K562 (cell line): ENCODE measurements at regions not wholly inside any gene's neighbourhood (a gene's known extent, or its start where the extent isn't known, plus 50 kb on each side); places are given as distances from the start of the nearest gene placed in this dataset.

Experiments
- ATAC-seq: fragments of 200-7000 bp; cut with Tn5 transposase; 3 replicates; pipeline ENCODE4 v1.9.1; 2020; ENCODE audit warnings: moderate library complexity
- BruUV-seq: library from RNA; stranded (reverse); fragments of 400-500 nt; replicated peaks from 2 replicates; lab custom pipeline; 2021; lab: Mats Ljungman, UMichigan
- CTCF ChIA-PET: fragments of 300-600 bp; formaldehyde crosslinking; extraction: SDS; loops from one replicate; lab custom pipeline; 2021; ENCODE audit warnings: low intra/inter-chr PET ratio; lab: Yijun Ruan, JAX
- POLR2A ChIA-PET: fragments of 300-600, 350-650 bp; sonication (Branson Sonifier 250); formaldehyde crosslinking; extraction: SDS; loops from one replicate; lab custom pipeline; 2021; ENCODE audit warnings: antibody characterized with exemption, inconsistent platforms; lab: Yijun Ruan, JAX
- DNase-seq, 4 experiments: peaks; one replicate each; pipeline versions ENCODE4 v3.0.0 to v3.0.0-alpha.2; 2011 to 2018; ENCODE audit warnings: low spot score in 3 of 4, mixed read lengths in 3 of 4; ENCODE audit errors: extremely low read depth in 1 of 4
- FAIRE-seq: peaks from 2 replicates; lab custom pipeline; 2011; peaks lifted over from hg19 to GRCh38; lab: Jason Lieb, UNC
- H2AFZ ChIP-seq: 2 replicates; pipeline ENCODE4 v1.6.0; 2011; ENCODE audit warnings: low read depth, low read length, control low read depth, inconsistent platforms
- H3K27ac ChIP-seq: fragments of 200-600 bp; 3 replicates; pipeline ENCODE4 v1.8.0; 2011; ENCODE audit warnings: low read depth, mild to moderate bottlenecking, control low read depth, inconsistent platforms, low read length, moderate library complexity, mixed read lengths; ENCODE audit errors: extremely low read depth
- H3K27me3 ChIP-seq, 2 experiments: fragments of 300-600 bp in 1 of 2; 2 replicates in 1 of 2; 3 replicates in 1 of 2; pipeline versions ENCODE4 v1.6.0 to v1.8.0; 2011; ENCODE audit warnings: inconsistent platforms in 2 of 2, low read length in 2 of 2, mild to moderate bottlenecking in 1 of 2, mixed read lengths in 1 of 2, moderate library complexity in 1 of 2; ENCODE audit not compliant: control insufficient read depth in 2 of 2, insufficient read depth in 2 of 2
- H3K36me3 ChIP-seq: fragments of 300-600 bp; 3 replicates; pipeline ENCODE4 v1.8.0; 2011; ENCODE audit warnings: mild to moderate bottlenecking, low read length, inconsistent platforms; ENCODE audit not compliant: control insufficient read depth, insufficient read depth
- H3K4me1 ChIP-seq, 2 experiments: fragments of 200-600 bp in 1 of 2; replicated peaks in 1 of 2; 2 replicates in 1 of 2; 3 replicates in 1 of 2; pipeline versions ENCODE4 v1.5.1 to v1.8.0; 2011; ENCODE audit warnings: inconsistent platforms in 2 of 2, low read length in 2 of 2, mild to moderate bottlenecking in 1 of 2, mixed read lengths in 1 of 2, moderate library complexity in 1 of 2; ENCODE audit not compliant: control insufficient read depth in 2 of 2, insufficient read depth in 2 of 2
- H3K4me2 ChIP-seq: 2 replicates; pipeline ENCODE4 v1.6.1; 2011; ENCODE audit warnings: low read length, control low read depth, inconsistent platforms, mixed read lengths; ENCODE audit not compliant: insufficient read depth
- H3K4me3 ChIP-seq: fragments of 200-600 bp; sonication (generic), shearing (Covaris generic); 2 replicates; pipeline ENCODE4 v1.5.1; 2016; ENCODE audit warnings: control low read depth, inconsistent platforms
- H3K79me2 ChIP-seq: fragments of 200-600 bp; 3 replicates; pipeline ENCODE4 v1.8.0; 2011; ENCODE audit warnings: low read length, inconsistent platforms; ENCODE audit not compliant: control insufficient read depth, insufficient read depth
- H3K9ac ChIP-seq, 2 experiments: 2 replicates each; pipeline versions ENCODE4 v1.6.0 to v1.6.1; 2011; ENCODE audit warnings: low read depth in 2 of 2, low read length in 2 of 2, control low read depth in 1 of 2, inconsistent platforms in 1 of 2, mild to moderate bottlenecking in 1 of 2, mixed read lengths in 1 of 2; ENCODE audit not compliant: insufficient read depth in 1 of 2
- H3K9me1 ChIP-seq: one replicate; pipeline ENCODE4 v1.6.0; 2011; ENCODE audit warnings: inconsistent platforms, mild to moderate bottlenecking, low read length, moderate library complexity; ENCODE audit not compliant: control insufficient read depth, insufficient read depth
- H3K9me3 ChIP-seq: replicated peaks from 2 replicates; pipeline ENCODE4 v1.5.1; 2011; ENCODE audit warnings: low read depth, low read length, inconsistent platforms; ENCODE audit not compliant: control insufficient read depth, insufficient read depth
- H4K20me1 ChIP-seq: replicated peaks from 2 replicates; pipeline ENCODE4 v1.6.1; 2011; ENCODE audit warnings: low read length, inconsistent platforms, mixed read lengths; ENCODE audit not compliant: control insufficient read depth, insufficient read depth
- MCM7 ChIP-seq, 2 experiments: fragments of 450-650 bp; IDR thresholded peaks; 2 replicates each; pipeline ENCODE4 v1.6.1; 2016 to 2018
- MED1 ChIP-seq: sonication (generic); formaldehyde crosslinking; IDR thresholded peaks from 2 replicates; pipeline ENCODE4 v1.8.1; 2023; ENCODE audit warnings: missing genetic modification reagents, borderline replicate concordance
- SAFB ChIP-seq: fragments of 200-400 bp; formaldehyde crosslinking; IDR thresholded peaks from 2 replicates; pipeline ENCODE4 v1.6.1; 2017; ENCODE audit warnings: low read depth, low read length, borderline replicate concordance
- ZNF589 ChIP-seq: fragments of 200-800 bp; sonication (Bioruptor generic); IDR thresholded peaks from 2 replicates; pipeline ENCODE4 v1.6.1; 2016; ENCODE audit warnings: low read depth, missing genetic modification characterization, missing compliant biosample characterization
- ZSCAN32 ChIP-seq: fragments of 450-650 bp; formaldehyde crosslinking; IDR thresholded peaks from 2 replicates; pipeline ENCODE4 v1.4.0; 2020; ENCODE audit warnings: mild to moderate bottlenecking, moderate library complexity
- WGBS: fragments of 100-300 bp; shearing (Covaris generic); methylation state at CpG from one replicate; pipeline ENCODE4 v1.1.6; 2016; ENCODE audit warnings: low coverage, mixed read lengths; ENCODE audit not compliant: insufficient coverage; ENCODE audit errors: missing lambda C conversion rate; 5-methylcytosine and 5-hydroxymethylcytosine counted together
- in situ Hi-C: fragments of 300-500 bp; cut with MboI; formaldehyde crosslinking; loops from 4 replicates; pipeline ENCODE4 v1.15.0; 2018; ENCODE audit warnings: inconsistent platforms, mixed read lengths
- intact Hi-C: fragments of 100-400 bp; cut with micrococcal nuclease; formaldehyde crosslinking; loops from 2 replicates; pipeline ENCODE4 v1.14.2; 2022
- TF ChIP-seq, protein P1 (sequence below): fragments of 450-650 bp; IDR thresholded peaks from 2 replicates; pipeline ENCODE4 v1.6.1; 2017; ENCODE audit warnings: antibody characterized with exemption
- TF ChIP-seq, protein P2 (sequence below), 2 experiments: fragments of 200-800 bp in 1 of 2; sonication (Bioruptor generic) in 1 of 2; sonication (generic) in 1 of 2; formaldehyde crosslinking in 1 of 2; IDR thresholded peaks in 1 of 2; conservative IDR thresholded peaks in 1 of 2; 2 replicates each; pipeline versions ENCODE4 v1.5.0 to v1.6.1; 2016 to 2020; ENCODE audit warnings: missing compliant biosample characterization in 1 of 2, missing genetic modification characterization in 1 of 2, missing genetic modification reagents in 1 of 2

DNA sequence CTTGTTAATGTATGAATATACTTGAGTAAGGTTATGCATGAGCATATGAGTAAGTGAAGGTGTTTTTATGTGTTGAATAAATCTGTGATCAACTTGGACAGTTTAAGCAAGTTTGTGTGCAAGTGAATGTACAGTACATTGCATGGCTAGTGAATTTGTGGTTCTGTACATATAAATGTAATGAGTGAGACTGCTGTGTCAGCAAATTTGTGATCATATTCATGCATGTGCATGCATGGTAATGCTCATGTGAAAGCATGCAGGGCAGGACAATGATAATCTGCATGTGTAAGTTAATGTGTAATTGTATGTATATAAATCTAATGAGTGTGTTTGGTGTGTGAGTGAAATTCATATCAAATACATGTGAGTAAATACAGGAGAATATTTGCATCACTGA lies 188.5 kb downstream of the PWWP3B start (continued):
- TF ChIP-seq, protein P1, sequence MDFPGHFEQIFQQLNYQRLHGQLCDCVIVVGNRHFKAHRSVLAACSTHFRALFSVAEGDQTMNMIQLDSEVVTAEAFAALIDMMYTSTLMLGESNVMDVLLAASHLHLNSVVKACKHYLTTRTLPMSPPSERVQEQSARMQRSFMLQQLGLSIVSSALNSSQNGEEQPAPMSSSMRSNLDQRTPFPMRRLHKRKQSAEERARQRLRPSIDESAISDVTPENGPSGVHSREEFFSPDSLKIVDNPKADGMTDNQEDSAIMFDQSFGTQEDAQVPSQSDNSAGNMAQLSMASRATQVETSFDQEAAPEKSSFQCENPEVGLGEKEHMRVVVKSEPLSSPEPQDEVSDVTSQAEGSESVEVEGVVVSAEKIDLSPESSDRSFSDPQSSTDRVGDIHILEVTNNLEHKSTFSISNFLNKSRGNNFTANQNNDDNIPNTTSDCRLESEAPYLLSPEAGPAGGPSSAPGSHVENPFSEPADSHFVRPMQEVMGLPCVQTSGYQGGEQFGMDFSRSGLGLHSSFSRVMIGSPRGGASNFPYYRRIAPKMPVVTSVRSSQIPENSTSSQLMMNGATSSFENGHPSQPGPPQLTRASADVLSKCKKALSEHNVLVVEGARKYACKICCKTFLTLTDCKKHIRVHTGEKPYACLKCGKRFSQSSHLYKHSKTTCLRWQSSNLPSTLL = no peak
- TF ChIP-seq, protein P2, sequence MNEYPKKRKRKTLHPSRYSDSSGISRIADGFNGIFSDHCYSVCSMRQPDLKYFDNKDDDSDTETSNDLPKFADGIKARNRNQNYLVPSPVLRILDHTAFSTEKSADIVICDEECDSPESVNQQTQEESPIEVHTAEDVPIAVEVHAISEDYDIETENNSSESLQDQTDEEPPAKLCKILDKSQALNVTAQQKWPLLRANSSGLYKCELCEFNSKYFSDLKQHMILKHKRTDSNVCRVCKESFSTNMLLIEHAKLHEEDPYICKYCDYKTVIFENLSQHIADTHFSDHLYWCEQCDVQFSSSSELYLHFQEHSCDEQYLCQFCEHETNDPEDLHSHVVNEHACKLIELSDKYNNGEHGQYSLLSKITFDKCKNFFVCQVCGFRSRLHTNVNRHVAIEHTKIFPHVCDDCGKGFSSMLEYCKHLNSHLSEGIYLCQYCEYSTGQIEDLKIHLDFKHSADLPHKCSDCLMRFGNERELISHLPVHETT (CRISPR knock-in tag; conservative IDR thresholded peaks at IDR 0.05 in 1 of 2, IDR thresholded peaks at IDR 0.05 in 1 of 2) = no peak
- TF ChIP-seq ZNF589 (CRISPR knock-in tag) = no peak
- TF ChIP-seq ZSCAN32 = no peak

DNA sequence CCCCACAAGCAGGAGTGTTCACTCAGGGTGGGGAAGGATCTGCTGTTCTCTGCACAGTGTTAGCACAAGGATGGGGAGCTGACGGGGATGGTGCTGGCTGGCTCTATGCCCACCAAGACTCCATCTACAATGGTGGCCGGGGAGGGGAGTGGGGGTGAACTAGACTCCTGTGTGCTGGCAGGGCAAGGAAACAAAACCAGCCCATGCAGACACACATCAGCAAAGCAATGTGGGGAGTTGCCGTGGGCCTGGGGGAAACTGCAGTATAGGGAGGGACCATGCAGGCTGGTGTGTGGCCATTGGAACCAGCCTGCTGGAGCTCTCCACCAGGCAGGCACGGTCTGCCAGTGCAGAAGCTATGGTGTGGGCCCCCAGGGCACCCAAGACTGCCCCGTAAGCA lies 195.1 kb downstream of the PWWP3B start:
- no peaks in the 10 kb centered on the region for H3K4me1 ChIP-seq
- H3K4me2 ChIP-seq = no peak overlapping the region
- no peaks in the 10 kb centered on the region for H4K20me1 ChIP-seq
- ChIA-PET CTCF (no interaction called here), POLR2A (no interaction called here)
- no peak for ATAC-seq
- H3K9me3 ChIP-seq = no peaks in the 10 kb centered on the region
- no peaks in the 10 kb centered on the region for H3K27me3 ChIP-seq
- intact Hi-C loops = no loop called here
- BruUV-seq = no TSS peak
- H3K9me1 ChIP-seq = no peaks in the 10 kb centered on the region
- TF ChIP-seq MED1 (CRISPR knock-in tag) = no peak
- TF ChIP-seq SAFB = no peak
- TF ChIP-seq MCM7 (IDR thresholded peaks at IDR 0.05) = no peak
- TF ChIP-seq, all 486 proteins: peak for 0
- Histone ChIP-seq H3K27ac (no peak overlapping the region), H3K4me3 (no peak overlapping the region), H3K36me3 (no peaks in the 10 kb centered on the region), H3K9ac (no peak overlapping the region), H2AFZ (no peak overlapping the region), H3K79me2 (no peaks in the 10 kb centered on the region)
- in situ Hi-C loops = no loop called here
- no peak for DNase-seq
- WGBS = 0% methylated on average over 3 of the region's 5 CpGs
- FAIRE-seq = no peak
